Erythroblast (primary cell): ENCODE measurements at regions not wholly inside any gene's neighbourhood (a gene's known extent, or its start where the extent isn't known, plus 50 kb on each side); places are given as distances from the start of the nearest gene placed in this dataset.

Experiments used
- GATA1 ChIP-seq: IDR thresholded peaks from 2 replicates; pipeline ENCODE4 v1.6.1; 2011; ENCODE audit warnings: low read depth, mild to moderate bottlenecking, control low read depth, low read length, moderate library complexity
- POLR2A ChIP-seq: IDR thresholded peaks from 2 replicates; pipeline ENCODE4 v1.6.1; 2011; ENCODE audit warnings: mild to moderate bottlenecking, low read length

DNA sequence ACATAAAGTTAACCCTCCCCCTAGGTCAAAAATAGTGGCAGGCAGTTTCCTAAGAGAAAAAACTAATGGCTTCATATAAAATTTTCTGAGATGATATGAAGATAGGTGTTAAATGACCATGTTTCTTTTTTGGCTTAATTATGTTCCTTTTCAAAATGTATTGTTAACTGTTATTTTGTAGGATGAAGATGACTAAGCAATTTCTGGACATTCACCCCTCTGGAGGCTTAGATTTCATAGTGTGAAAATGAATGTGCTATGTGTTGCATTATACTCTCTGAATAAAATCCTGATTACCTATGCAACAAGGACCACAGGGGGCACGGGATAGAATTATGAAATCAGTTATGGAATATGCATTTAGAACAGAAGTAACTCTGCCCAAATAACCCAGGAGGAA, 233.5 kb downstream of the MRPS30 start:
- TF ChIP-seq POLR2A: no peak
- TF ChIP-seq GATA1: no peak
